HT1080 (cell line): ENCODE measurements at regions not wholly inside any gene's neighbourhood (a gene's known extent, or its start where the extent isn't known, plus 50 kb on each side); places are given as distances from the start of the nearest gene placed in this dataset.

ENCODE experiments used
- DNase-seq: peaks from one replicate; pipeline ENCODE4 v3.0.0-alpha.2; 2015; ENCODE audit warnings: low read depth

GRCh38 chr5:106154280-106154716 is 1516.4 kb downstream of the EFNA5 start:
- no peak for DNase-seq

- no peak for DNase-seq
These were observed 1518.2 kb downstream of the EFNA5 start for GRCh38 chr5:106152569-106152968.

- DNase-seq: no peak
These were observed 1528.6 kb downstream of the EFNA5 start for GRCh38 chr5:106142116-106142515.

GRCh38 chr5:106140101-106140500 is 1530.6 kb downstream of the EFNA5 start:
- DNase-seq: no peak

- DNase-seq: no peak
These were observed 1534.7 kb downstream of the EFNA5 start for GRCh38 chr5:106136061-106136460.

GRCh38 chr5:106135473-106135872 is 1535.3 kb downstream of the EFNA5 start:
- DNase-seq: no peak

GRCh38 chr5:106134549-106134948 is 1536.2 kb downstream of the EFNA5 start:
- DNase-seq: no peak

GRCh38 chr5:106127985-106128384 is 1542.8 kb downstream of the EFNA5 start:
- DNase-seq: no peak

GRCh38 chr5:106127341-106127781 is 1543.4 kb downstream of the EFNA5 start:
- no peak for DNase-seq

- peak; percentile 20 for DNase-seq
These were observed 1548.6 kb downstream of the EFNA5 start for GRCh38 chr5:106121972-106122605.

- no peak for DNase-seq
These were observed 1554.1 kb downstream of the EFNA5 start for GRCh38 chr5:106116682-106117081.

GRCh38 chr5:106113922-106114321 is 1556.8 kb downstream of the EFNA5 start:
- DNase-seq: no peak

- DNase-seq: no peak
These were observed 1564.4 kb downstream of the EFNA5 start for GRCh38 chr5:106106384-106106783.

- DNase-seq: no peak
These were observed 1573.4 kb downstream of the EFNA5 start for GRCh38 chr5:106097340-106097739.

GRCh38 chr5:106094839-106095238 is 1575.9 kb downstream of the EFNA5 start:
- DNase-seq: no peak

GRCh38 chr5:106094204-106094607 is 1576.5 kb downstream of the EFNA5 start:
- DNase-seq: peak; percentile 74

- DNase-seq: no peak
These were observed 1577.6 kb downstream of the EFNA5 start for GRCh38 chr5:106093134-106093533.

GRCh38 chr5:106092455-106092854 is 1578.3 kb downstream of the EFNA5 start:
- DNase-seq: no peak

- DNase-seq: no peak
These were observed 1581.7 kb downstream of the EFNA5 start for GRCh38 chr5:106089073-106089472.

GRCh38 chr5:106088462-106088861 is 1582.3 kb downstream of the EFNA5 start:
- DNase-seq: no peak

- DNase-seq: no peak
These were observed 1584.4 kb downstream of the EFNA5 start for GRCh38 chr5:106086352-106086751.

GRCh38 chr5:106085556-106085955 is 1585.2 kb downstream of the EFNA5 start:
- DNase-seq: no peak

GRCh38 chr5:106085136-106085535 is 1585.6 kb downstream of the EFNA5 start:
- no peak for DNase-seq

- DNase-seq: no peak
These were observed 1590.2 kb downstream of the EFNA5 start for GRCh38 chr5:106080535-106080934.
